Stimulated activated CD4-positive, alpha-beta T cell treated with anti-CD3 and anti-CD28 coated beads, Interleukin-15, amount 100 ng/mL, for 1 hour (primary cell): ENCODE measurements at regions not wholly inside any gene's neighbourhood (a gene's known extent, or its start where the extent isn't known, plus 50 kb on each side); places are given as distances from the start of the nearest gene placed in this dataset.
"Not testable (repeated sequence)": the region's sequence is repeated elsewhere in the genome, so short reads cannot be mapped to it uniquely, and the experiment has no call there.

Source experiments
- DNase-seq, 2 donors: peaks; one replicate each; pipeline ENCODE4 v3.0.0-alpha.2; 2020; ENCODE audit warnings: low read depth in 1 of 2, low spot score in 1 of 2

DNA sequence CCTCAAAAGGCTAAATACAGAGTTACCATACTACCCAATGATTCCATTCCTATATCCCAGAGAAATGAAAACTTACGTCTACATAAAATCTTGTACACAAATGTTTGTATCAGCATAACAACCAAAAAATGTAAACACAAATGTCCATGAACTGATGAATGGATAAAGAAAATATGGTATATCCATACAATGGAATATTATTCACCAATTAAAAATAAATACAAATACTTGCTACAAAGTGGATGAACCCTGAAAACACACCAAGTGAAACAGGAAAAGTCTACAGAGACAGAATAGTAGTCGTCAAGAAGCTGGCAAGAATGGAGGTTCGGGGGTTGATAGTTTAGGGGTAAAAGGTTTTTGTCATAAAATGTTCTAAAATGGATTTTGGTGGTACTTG, 54.0 kb upstream of the ANKRD28 start:
- no peak for DNase-seq

DNA sequence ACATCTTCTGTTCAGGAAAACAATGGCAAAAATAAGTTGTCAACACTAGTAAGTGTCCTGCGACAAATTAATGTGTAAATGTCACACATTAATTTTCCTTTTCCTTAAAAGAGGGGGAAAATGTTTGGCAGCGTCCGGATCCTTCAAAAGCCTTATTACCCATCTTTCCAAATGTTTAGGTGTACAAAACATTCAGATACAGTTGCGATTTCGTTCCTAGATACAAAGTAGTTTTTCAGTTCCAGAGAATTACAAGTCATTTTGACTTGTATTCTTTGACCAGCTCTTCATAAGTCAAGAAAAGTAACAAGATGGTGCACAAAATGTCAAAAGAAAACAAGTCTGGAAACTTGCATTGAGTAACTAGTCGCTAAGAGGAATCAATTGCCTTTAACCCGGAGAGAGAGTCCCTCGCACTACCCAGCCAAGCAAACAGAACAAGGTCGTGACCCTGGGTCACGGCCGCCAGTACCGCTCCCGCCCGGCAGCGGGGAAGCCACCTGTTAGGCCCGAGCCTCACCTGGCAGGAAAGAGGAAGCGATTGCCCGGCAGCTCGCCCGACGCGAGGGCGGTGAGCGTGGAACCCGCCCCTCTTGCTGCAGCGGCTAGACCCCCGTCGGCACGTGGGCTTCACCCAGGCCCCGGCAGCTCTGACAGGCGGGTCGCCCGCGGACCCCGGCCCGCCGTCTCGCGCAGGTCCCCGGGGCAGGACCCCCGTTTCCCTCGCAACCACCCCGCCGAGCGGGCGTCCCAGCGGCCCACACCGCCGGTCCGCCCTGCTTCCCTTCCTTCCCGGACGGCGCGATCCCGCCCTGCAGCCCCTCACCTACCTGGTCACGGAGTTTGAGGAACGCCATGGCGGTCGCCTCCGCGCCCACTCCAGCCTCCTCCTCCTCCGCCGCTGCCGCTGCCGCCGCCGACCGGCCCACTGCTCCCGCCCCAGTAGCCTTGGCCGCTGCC, 61.0 kb upstream of the ANKRD28 start:
- peak; percentile 20 to 38 for DNase-seq

DNA sequence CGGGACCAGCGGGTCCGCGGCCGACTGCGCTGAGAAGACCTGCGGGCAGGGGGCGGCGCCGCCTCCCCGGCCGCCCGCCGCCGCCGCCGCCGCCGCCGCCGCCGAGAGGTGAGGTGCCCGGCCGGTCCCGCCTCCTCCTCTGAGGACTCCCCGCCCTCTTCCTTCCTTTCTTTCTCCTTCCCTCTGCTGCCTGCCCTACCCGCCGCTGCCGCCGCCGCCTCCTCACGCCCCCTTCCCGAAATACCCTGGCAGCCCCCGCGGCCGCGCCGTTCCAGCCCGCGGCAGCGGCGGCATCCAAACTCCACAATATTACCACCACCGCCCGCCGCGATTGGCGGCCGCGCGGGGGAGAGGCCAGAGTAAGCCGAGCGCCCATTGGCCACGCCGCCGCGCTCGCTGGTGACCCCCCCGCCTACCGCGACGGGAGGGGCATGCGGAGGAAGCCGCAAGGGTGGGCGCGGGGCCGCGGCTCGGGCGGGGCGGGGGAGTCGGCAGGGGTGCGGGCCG, 61.8 kb upstream of the ANKRD28 start:
- DNase-seq, result peak; percentile 36 to 71

DNA sequence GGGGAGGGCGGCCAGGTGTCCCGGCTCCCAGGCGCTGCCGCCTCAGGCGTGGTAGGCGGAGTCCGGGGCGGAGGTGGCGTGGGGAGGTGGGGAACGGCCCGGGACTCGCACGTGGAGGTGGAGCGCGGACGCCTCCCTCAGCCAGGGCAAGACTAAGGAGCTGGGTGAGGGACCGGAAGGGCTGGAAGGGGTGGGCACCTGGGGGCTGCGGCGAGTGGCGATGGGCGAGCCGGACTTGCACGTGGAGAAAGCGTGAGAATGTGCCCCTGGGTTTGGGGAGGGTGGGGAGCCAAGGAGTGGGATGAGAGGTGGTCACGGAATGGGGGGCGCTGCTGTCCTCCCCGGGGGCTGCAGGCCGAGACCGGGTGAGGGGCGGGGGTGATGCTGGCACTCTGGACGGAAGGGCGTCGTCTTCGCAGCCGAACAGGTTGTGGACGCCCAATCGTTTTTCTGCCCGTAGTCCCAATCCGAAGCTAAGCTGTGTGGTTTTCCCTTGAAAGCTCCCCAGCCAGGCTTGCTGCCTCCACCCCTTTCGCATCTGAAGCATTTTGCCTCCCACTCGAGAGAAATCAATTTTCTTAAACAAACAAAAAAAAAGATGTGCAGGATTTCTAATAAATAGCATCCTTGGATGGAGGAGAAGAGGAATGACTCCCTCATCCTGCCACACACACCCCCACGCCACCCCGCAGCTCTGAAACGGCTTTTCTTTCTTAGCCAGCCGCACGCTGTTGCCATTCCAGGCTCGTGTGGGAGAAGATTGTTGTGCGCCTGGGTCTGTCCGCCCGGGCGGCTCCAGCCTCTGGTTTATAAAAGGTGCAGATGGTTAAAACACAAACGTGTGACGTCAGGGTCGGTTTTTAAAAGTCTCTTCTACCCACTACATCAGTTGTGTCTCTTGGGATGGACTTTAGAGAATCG, 62.5 kb upstream of the ANKRD28 start:
- no peak for DNase-seq

DNA sequence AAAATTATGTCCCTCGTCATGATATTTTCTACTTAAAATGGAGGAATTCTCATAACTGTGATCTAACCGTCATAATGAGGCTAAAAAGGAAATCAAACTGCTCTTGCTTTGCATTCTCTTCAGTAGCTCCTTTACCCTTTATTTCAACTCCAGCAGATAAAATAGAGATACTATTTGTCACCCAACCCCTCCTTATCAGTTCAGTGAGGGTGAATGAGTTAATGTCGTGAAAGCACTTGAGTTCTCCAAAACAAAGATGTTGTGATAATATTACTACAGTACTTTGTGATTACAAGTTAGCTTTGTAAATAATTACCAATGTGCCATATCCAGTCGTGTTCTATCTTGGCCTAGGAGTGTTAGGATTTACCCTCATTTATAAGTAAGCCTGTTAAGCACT, 63.4 kb upstream of the ANKRD28 start:
- no peak for DNase-seq

DNA sequence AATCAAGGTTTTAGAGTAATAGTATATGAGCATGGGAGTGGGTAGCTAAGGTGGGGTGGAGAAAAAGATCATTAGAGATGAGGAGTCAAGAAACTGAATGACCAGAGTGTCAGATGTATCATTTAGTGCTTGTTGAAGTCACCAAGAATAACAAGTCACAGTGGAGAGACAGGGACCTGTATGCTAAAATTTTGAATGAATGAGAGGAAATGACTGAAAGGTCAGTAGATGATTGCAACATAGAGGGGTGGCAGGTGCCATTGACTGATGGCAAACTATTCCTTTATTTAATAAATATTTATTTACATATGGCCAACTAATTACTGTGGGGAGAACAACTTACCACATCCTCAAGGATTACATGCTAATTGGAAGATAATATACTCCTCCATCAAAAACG, 75.0 kb upstream of the ANKRD28 start:
- no peak for DNase-seq

DNA sequence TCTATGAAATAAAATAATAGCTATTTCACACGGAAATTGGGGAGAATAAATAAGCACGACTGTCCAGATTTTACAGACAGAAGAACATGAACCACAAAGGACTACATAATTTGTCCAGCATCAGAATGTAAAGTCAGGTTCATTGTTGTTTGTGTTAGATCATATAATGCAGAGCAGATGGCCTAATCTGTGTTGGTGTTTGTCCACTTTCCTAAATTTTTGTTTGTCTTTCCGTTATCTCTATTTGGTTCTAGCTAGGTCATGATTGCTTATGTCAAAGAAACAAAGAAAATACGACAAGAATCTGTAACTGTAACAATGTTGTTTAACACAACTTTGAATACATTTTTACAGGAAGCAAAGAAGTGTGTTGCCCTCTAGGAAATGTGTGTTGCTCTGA, 75.6 kb upstream of the ANKRD28 start:
- no peak for DNase-seq

DNA sequence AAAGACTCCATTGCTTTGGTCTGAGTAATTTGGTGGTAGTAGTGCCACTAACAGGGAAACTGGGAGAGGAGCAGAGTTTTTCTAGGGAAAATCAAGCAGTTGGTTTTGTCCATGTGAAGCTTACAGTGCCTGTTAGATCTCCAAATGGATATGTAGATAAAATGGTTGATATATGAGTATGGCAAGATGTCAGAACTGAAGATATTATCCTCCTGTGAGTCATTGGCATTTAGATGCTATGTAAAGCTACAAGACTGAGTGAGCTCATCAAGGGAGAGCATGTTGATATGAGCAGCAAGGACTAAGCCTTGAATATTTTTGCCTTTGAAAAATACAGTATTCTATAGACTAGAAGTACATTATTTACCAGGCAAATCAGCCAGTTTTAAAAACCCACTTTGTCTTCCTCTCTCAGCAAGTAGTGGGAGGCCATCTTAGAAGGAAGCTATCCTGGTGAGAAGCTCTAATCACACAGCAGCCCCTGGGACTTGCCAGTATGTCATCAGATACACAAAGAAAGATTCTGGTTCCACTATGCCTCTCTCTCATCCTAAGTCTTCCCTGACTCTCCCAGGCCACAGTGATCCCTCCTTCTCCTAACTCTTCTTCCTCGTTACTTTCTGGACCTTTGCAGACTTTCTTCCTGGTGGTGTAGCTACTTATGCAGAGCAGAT, 77.4 kb upstream of the ANKRD28 start:
- DNase-seq, result no peak

DNA sequence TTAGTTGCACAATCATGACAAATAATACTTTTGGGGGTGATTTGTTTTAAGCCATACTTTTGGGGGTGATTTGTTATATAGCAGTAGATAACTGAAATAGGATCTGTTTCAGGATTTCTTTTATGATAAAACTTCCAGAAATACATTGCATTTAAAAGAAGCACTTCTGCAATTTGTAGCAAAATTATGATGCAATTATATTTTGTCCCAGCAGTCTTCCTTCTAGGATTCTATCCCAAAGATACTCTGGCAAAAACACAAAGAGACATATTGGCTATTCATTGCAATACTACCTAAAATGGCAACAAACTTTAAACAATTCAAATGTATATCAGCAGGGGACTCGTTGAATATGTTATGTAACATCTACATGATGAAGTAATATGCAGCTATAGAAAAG, 78.9 kb upstream of the ANKRD28 start:
- no peak for DNase-seq

DNA sequence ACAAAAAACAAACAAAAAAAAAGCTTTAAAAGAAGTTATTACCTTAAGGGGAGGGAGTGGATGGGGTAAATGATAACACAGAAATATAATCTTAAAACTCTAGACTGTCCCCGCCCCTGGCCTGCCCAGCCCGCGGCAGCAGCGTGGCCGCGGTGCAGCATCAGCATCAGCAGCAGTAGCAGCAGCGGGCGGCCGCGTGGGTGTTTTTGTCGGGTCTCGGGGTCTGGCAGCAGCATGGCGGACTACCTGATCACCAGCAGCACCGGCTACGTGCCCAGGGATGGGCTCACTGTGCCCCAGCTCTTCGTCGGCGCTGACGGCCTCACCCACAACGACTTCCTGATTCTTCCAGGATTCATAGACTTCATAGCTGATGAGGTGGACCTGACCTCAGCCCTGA, 80.0 kb upstream of the ANKRD28 start:
- no peak for DNase-seq

DNA sequence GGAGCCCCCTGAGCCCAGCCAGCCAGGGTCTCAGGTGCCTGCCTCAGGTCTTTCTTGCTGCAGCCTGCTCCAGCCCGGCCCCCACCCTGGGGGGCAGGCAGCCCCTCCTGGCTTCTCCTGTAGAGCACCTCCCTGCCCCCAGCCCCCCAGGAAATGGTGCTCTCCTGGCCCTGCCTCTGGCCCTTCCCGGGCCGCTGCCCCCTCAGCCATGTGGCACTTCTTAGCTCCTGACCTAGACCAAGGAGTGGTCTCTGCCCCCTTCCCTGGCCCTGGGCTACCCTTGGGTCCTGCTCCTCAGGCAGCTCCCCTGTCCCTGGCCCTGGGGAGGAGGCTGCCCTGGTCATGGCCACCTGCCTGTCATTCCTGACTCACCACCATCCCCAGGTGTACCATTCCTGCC, 82.0 kb upstream of the ANKRD28 start:
- DNase-seq, result not testable (repeated sequence)

DNA sequence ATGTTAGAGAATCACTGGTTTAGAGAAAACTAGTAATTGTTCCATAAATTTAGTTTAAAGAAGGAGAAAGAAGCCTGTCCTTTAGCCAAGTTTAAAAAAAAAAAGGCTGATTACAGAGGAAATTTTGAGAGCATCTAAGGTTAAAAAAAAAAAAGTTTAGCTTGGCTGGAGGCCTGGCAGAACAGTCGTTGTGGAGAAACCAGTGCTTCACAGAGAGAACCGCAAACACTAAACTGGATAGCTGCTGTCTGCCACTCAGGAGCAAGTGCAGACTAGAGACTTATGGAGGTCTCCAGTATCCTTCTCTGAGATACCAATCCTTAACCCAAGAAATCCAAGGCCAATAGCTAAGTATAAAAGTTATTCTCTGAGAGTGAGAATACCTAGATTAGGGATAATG, 84.8 kb upstream of the ANKRD28 start:
- DNase-seq, result no peak

DNA sequence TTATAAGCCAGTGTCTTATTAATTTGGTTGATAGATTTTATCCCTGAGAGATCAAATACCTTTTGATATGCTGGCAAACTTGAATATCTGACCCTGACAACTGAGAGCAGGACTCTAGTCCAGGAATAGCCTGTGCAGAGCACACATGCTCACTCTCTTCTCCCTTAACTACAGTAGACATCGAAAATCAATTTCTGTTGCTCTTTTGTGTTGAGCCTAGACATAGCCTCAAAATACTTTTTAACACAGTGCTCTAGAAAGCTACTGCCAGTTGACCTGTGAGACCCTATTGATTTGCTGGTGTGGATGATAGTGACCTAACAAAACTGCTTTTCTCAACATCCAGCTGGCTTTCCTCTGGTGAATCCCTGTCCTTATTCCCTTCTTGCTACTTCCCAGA, 86.4 kb upstream of the ANKRD28 start:
- DNase-seq, result no peak

DNA sequence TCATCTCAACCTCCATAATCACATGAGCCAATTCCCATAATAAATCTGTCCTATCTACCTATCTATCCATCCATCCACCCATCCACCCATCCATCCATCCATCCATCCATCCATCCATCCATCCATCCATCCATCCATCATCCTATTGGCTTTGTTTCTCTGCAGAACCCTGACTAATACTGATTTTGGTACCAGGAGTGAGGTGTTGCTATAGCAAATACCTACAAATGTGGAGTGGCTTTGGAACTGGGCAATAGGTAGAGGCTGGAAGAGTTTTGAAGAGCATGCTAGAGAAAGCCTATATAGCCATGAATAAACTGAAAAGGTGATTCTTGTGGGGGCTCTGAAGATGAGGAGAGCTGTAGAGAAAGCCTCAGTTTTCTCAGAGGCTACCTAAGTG, 88.7 kb upstream of the ANKRD28 start:
- no peak for DNase-seq

DNA sequence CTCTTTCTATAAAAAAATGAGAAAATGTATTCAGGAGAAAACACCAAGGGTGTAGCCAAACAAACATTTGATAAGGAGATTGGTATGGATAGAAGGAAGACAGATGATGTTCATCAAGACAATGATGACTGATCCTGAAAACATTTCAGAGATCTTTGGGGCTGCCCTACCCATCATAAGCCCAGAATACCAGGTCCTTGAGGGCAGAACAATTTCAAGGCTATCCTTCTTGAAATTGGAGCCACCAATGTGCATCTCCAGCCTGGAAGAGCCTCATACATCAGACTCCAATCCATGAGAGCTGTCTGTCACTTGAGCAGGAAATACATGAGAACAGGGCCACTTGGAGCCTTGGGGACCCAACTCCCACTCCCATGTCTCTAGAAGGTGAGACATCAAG, 89.5 kb upstream of the ANKRD28 start:
- DNase-seq, result no peak

DNA sequence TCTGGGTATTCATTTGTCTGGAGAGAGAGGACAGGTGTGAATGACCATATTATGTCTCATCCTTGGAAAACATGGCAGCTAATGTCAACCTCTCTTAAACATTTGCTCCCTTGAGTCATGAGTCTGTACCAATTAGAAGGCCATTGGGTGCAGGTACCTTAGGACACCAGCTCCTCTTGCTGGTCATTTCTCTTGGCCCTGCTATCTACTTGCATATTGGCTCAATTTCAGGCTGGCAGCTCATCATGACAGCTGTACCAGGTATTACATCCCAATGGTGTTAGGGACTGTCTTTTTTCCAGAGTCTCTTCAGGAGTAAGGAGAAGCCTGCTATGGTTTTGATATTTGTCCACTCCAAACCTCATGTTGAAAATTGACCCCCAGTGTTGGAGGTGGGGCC, 92.2 kb upstream of the ANKRD28 start:
- no peak for DNase-seq

DNA sequence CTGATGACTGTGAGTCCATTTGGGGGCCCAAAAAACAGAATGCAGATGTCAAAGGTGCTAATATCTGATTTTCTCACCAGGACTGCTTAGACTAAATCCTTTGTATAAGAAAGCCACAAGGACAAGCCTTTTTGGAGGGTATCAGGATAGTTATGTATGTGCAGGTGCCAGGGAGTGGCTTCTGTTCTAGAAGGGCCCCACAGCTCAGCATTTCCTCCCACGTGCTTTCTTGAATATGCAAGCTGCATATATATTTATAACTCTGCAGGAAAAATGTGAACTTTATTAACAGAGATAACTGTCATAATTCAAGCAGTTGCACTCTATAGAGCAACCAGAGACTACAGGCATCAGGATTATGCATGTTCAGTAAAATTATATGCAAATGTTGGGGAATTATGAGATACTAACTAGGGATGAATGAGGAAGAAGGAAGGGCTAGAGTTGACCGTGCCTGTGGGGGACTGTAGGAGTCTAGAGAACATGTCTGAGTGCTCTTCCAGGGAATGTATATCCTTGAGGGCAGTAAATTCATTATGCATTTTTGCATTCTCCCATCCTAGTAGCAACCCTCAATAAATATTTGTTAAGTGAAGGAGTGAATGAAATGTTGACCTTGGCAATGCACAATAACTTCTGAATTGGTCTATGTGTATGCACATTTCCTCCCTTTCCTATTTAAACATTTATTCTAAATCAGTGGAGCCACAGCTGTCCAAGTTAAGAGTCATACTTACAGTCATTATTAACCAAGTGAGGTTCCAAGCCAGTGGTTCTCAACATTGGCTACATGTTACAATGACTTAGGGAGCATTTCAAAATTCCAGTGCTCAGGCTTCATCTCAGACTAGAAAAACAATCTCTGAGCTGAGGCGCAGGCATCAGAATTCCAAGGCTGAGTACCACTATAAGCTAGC, 94.8 kb upstream of the ANKRD28 start:
- no peak for DNase-seq

DNA sequence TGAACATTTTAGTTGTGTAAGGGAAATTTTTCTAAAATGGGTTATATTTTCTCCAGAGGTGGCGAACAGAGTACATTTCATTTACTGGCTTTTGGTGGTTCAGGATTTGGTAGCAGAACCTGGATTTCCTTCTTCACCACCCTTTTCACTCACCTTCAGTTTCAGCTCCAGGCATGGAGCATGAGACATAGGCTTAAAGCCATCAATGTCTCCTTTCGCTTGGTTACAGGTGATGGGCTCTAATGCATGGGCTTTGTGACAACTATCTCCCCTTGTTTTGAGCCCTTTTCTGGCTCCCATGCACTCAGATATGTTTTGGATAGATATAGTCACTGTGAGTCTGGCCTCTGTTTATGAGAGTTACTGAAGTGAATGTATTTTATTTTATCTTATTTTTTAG, 96.6 kb upstream of the ANKRD28 start:
- DNase-seq, result no peak

DNA sequence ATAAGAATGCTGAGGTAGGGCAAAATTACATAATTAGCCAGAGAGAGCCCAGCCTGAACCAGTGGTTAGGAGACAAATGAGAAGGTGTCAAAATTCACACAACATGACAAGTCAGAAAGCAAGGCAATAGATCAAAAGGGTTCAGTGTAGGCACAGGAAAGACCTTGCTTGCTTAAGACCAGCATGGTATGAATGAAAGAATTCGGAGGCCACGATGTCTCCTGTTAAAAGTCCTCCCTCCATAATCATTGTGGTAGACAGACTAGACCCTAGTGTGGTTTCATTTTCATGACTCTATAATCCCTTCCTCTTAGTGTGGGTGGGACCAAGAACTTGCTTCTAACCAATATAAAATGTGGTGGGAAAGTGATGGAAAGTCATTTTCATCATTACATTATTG, 98.7 kb upstream of the ANKRD28 start:
- no peak for DNase-seq

DNA sequence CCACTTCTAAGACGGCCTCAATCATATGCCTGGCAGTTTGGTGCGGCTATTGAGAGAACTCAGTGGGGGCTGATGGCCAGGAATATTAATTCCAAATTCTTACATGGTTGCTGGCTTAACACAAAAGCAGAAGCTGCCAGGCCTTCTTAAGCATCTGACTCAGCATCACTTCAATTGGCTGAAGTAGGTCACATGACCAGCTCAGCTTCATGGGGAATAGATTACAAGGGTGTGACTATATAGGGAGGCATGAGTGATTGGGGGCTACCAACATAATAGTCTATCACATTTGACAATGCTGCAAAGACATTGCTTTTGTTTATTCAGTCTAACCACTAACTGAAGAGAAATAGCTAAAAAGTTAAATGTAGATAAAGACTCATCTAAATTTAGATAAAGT, 101.6 kb upstream of the ANKRD28 start:
- DNase-seq, result no peak
